Astrocyte of the spinal cord (primary cell): ENCODE measurements at regions not wholly inside any gene's neighbourhood (a gene's known extent, or its start where the extent isn't known, plus 50 kb on each side); places are given as distances from the start of the nearest gene placed in this dataset.

Experiments used
- DNase-seq: peaks from one replicate; pipeline ENCODE4 v3.0.0; 2011; ENCODE audit warnings: low read depth, low spot score
- H3K4me3 ChIP-seq: 2 replicates; pipeline ENCODE4 v1.5.1; 2011; ENCODE audit warnings: low read depth, mild to moderate bottlenecking, low read length, moderate library complexity
- in situ Hi-C: cut with HindIII; loops from 2 replicates; pipeline ENCODE4 v1.10.0; 2017; ENCODE audit warnings: low sequenced_read_pairs
- TF ChIP-seq, protein P1 (sequence below): IDR thresholded peaks from 2 replicates; pipeline ENCODE4 v1.5.1; 2012; ENCODE audit warnings: low read depth, mild to moderate bottlenecking, low read length, inconsistent platforms

DNA sequence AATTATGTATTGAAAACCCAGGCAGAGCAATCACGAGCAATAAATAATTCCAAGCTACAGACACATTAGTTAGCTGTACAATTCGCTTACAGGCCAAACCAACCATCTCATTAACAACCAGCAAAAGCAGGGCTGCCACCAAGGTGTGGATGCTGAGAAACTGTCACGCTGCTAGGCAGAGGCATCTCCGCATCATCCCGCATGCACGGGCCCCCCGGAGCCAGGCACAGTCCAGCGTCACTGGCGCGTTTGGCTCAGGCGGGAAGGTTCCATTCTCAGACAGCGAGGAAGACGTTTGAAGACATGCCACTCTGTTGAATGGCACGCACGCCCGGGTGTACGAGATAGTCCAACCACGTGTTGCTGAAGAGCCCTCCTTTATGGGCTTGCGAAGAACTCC, 184.0 kb downstream of the OLFM1 start:
- H3K4me3 ChIP-seq = no peak overlapping the region
- no peak for DNase-seq
- TF ChIP-seq, protein P1, sequence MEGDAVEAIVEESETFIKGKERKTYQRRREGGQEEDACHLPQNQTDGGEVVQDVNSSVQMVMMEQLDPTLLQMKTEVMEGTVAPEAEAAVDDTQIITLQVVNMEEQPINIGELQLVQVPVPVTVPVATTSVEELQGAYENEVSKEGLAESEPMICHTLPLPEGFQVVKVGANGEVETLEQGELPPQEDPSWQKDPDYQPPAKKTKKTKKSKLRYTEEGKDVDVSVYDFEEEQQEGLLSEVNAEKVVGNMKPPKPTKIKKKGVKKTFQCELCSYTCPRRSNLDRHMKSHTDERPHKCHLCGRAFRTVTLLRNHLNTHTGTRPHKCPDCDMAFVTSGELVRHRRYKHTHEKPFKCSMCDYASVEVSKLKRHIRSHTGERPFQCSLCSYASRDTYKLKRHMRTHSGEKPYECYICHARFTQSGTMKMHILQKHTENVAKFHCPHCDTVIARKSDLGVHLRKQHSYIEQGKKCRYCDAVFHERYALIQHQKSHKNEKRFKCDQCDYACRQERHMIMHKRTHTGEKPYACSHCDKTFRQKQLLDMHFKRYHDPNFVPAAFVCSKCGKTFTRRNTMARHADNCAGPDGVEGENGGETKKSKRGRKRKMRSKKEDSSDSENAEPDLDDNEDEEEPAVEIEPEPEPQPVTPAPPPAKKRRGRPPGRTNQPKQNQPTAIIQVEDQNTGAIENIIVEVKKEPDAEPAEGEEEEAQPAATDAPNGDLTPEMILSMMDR = no peak
- in situ Hi-C loops = no loop called here

DNA sequence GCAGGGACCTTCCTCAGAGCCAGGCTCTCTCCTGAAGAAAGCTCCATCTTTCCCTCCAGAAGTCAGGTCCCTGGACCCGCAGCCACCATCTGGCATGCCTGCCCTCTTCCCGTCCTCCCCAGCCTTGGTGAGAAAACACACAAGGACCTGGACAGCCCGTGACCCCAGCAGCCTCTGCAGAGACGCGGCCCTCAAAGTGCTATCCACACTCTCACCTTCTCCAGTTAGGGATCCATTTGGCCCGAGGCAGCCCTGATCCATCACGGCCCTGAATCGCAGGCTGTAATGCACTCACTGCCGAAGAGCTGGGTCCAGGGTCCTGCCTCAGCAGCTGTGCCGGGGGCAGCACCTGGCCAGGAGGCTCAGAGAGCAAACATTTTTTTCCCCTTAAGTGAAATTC, 185.1 kb downstream of the OLFM1 start:
- TF ChIP-seq, protein P1 = no peak
- H3K4me3 ChIP-seq = no peak overlapping the region
- no peak for DNase-seq
- in situ Hi-C loops = no loop called here

DNA sequence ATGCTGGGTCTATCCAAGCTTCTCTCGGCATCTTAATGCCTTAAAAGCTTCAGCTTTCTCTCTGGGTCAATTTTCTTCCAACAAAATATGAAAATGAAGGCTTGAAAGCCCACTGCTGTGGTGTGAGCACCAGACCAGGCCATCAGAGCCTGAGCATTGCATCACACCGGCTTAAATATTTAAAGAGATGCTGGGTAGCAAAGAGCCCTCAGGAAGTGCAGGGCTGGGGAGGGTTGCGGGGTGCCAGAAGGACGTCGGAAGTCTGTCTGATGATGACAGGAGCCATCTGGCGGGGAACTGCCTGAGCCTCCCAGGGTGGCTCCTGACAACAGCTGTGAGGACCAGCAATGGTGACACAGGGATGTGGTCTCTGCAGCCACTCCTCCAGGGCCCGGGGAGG, 185.5 kb downstream of the OLFM1 start:
- no peak overlapping the region for H3K4me3 ChIP-seq
- TF ChIP-seq, protein P1 = no peak
- no peak for DNase-seq
- in situ Hi-C loops = no loop called here

DNA sequence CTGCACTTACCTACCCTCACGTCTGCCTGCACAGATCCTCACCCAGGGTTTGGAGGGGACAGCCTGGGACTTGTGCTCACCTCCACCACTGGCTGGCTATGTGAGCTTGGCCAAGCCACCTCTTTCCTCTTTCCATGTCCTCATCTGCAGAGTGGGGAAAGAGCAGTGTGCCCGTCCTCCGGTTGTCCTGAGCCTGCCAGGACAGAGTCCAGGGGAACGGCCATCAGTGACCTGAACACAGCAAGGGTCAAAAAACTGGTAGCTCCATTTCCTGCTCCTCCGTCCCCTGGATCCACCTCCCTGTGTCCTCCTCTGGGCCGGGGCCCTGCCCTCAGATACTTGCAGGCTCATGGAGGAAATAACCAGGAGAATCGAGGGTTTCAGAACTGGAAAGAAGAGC, 187.7 kb downstream of the OLFM1 start:
- H3K4me3 ChIP-seq = no peak overlapping the region
- in situ Hi-C loops = no loop called here
- TF ChIP-seq, protein P1 = no peak
- DNase-seq = no peak

DNA sequence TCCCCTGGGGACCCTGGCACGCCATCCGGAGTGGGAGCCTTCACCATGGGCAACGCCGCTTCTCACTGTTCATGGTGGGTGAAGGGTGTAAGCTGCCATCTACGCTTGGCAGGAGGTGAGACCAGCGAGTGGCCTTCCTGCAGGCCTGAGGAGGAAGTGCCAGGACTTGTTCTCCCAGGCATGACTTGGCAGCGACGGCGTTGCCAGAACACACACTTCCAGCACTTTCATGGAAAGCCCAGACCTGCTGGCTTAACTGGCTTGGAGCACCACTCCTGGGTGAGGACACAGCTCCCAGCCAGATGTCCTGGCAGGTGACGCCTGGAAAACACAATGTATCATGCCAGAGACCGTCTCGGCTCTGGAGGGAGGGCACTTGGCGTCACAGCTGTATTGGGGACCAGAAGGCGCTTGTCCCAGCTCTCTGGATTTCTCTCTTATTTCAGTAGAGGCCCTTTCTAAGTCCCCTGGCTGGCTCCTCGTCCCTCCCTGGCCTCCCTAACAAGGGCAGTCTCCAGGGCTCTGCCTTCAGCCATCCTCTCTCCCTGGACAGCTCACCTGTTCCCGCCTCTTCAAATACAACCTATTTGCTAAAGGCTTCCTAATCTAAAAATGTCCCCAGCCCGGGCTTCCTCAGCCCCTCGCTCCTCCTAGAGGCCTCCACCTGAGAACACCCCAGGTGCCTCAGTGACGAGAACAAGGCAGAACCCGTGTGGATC, 188.3 kb downstream of the OLFM1 start:
- DNase-seq = no peak
- TF ChIP-seq, protein P1 = no peak
- in situ Hi-C loops = no loop called here
- no peak overlapping the region for H3K4me3 ChIP-seq

DNA sequence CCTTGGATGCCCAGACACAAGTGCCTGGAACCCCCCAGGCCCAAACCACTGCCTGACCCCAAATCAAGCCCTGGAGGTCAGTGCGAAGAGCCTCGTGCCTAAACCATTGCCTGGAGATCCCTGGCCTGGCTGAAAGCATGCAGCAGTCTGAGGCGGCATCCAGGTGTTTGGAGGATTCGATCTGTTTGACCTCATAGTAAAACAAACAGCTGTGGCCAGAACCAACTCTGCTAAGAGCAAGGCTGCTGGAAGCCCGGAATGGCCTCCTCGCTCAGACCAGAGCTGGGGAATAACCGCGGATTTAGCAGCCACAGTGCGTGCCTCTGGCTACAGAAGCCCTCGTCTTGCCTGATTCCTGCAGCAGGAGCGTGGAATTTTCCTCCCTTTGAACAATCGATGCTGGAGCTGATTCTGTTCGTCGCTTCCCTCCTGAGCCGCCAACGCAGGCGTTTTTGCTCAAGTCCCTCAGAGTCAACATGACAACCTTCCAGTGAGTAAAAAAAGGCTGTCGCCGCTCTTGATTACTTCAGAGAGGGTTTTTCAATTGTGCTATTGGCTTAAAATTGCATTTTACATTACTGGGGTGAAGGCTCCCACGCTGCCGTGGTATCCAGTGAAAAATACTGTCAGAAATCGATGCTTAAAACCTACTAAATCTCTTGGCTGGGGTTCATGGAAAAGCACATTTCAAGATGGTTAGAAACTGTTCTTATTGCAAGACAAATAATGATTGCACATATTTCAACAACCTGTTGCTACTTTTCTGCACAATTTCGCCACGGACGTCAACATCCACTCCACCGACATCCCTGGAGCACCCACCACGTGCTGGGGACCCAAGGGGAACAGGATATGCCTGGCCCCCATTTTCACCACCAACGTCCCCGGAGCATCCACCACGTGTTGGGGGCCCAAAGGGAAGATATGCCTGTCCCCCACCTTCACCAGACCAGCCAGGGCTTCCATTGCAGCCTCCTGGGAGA, 190.0 kb downstream of the OLFM1 start:
- no peak overlapping the region for H3K4me3 ChIP-seq
- no peak for DNase-seq
- TF ChIP-seq, protein P1 = no peak
- in situ Hi-C loops = no loop called here
